ENCODE measurements at regions not wholly inside any gene's neighbourhood (a gene's known extent, or its start where the extent isn't known, plus 50 kb on each side); places are given as distances from the start of the nearest gene placed in this dataset.

GRCh38 chr16:9275816-9276354 lies 184.4 kb downstream of the HAPSTR1 start:
- H3K27me3 Mint-ChIP-seq: peaks cover 12% of the 10 kb centered on the region
- no peak overlapping the region for H3K27ac Mint-ChIP-seq
- no peaks in the 10 kb centered on the region for H3K36me3 Mint-ChIP-seq (ENCODE audit: low read depth)
- no peaks in the 10 kb centered on the region for H3K4me1 Mint-ChIP-seq
- H3K4me3 Mint-ChIP-seq: no peak overlapping the region
- peaks cover 4% of the 10 kb centered on the region for H3K9me3 Mint-ChIP-seq
- no peak for ATAC-seq (replicated peaks)

- no peaks in the 10 kb centered on the region for H3K36me3 Mint-ChIP-seq (ENCODE audit: low read depth)
- H3K4me3 Mint-ChIP-seq: no peak overlapping the region
- peaks cover 4% of the 10 kb centered on the region for H3K9me3 Mint-ChIP-seq
- peaks cover 3% of the 10 kb centered on the region for H3K4me1 Mint-ChIP-seq
- peaks cover 8% of the 10 kb centered on the region for H3K27me3 Mint-ChIP-seq
- no peak overlapping the region for H3K27ac Mint-ChIP-seq
- no peak for ATAC-seq (replicated peaks)
These were observed 188.0 kb downstream of the HAPSTR1 start for GRCh38 chr16:9279291-9280068.

GRCh38 chr16:9280069-9280466 lies 188.6 kb downstream of the HAPSTR1 start:
- Mint-ChIP-seq H3K9me3 (peaks cover 4% of the 10 kb centered on the region), H3K4me1 (peaks cover 3% of the 10 kb centered on the region), H3K27ac (no peak overlapping the region), H3K36me3 (ENCODE audit: low read depth) (no peaks in the 10 kb centered on the region), H3K4me3 (no peak overlapping the region), H3K27me3 (peaks cover 8% of the 10 kb centered on the region)
- no peak for ATAC-seq (replicated peaks)

- no peaks in the 10 kb centered on the region for H3K36me3 Mint-ChIP-seq (ENCODE audit: low read depth)
- H3K9me3 Mint-ChIP-seq: peaks cover 4% of the 10 kb centered on the region
- peaks cover 8% of the 10 kb centered on the region for H3K4me1 Mint-ChIP-seq
- H3K27ac Mint-ChIP-seq: no peak overlapping the region
- H3K27me3 Mint-ChIP-seq: peaks cover 3% of the 10 kb centered on the region
- H3K4me3 Mint-ChIP-seq: no peak overlapping the region
- ATAC-seq (replicated peaks): no peak
These were observed 195.5 kb downstream of the HAPSTR1 start for GRCh38 chr16:9286930-9287329.

- Mint-ChIP-seq H3K27me3 (no peaks in the 10 kb centered on the region), H3K27ac (no peak overlapping the region), H3K9me3 (no peaks in the 10 kb centered on the region), H3K4me1 (no peaks in the 10 kb centered on the region), H3K4me3 (no peak overlapping the region), H3K36me3 (ENCODE audit: low read depth) (no peaks in the 10 kb centered on the region)
- ATAC-seq (replicated peaks): no peak
These were observed 204.8 kb downstream of the HAPSTR1 start for GRCh38 chr16:9296271-9296590.

GRCh38 chr16:9297437-9298113 lies 206.1 kb downstream of the HAPSTR1 start:
- Mint-ChIP-seq H3K9me3 (peaks cover 2% of the 10 kb centered on the region), H3K27ac (no peak overlapping the region), H3K27me3 (no peaks in the 10 kb centered on the region), H3K4me3 (no peak overlapping the region), H3K4me1 (no peaks in the 10 kb centered on the region), H3K36me3 (ENCODE audit: low read depth) (no peaks in the 10 kb centered on the region)
- no peak for ATAC-seq (replicated peaks)

GRCh38 chr16:9300252-9300651 lies 208.8 kb downstream of the HAPSTR1 start:
- peaks cover 5% of the 10 kb centered on the region for H3K27me3 Mint-ChIP-seq
- no peaks in the 10 kb centered on the region for H3K4me1 Mint-ChIP-seq
- no peak overlapping the region for H3K4me3 Mint-ChIP-seq
- ATAC-seq (replicated peaks): no peak
- H3K9me3 Mint-ChIP-seq: peaks cover 5% of the 10 kb centered on the region
- no peaks in the 10 kb centered on the region for H3K36me3 Mint-ChIP-seq (ENCODE audit: low read depth)
- no peak overlapping the region for H3K27ac Mint-ChIP-seq

GRCh38 chr16:9302072-9302471 lies 210.6 kb downstream of the HAPSTR1 start:
- Mint-ChIP-seq H3K9me3 (peaks cover 5% of the 10 kb centered on the region), H3K27me3 (peaks cover 7% of the 10 kb centered on the region), H3K4me1 (no peaks in the 10 kb centered on the region), H3K27ac (no peak overlapping the region), H3K36me3 (ENCODE audit: low read depth) (no peaks in the 10 kb centered on the region), H3K4me3 (no peak overlapping the region)
- no peak for ATAC-seq (replicated peaks)

GRCh38 chr16:9306753-9307152 lies 215.3 kb downstream of the HAPSTR1 start:
- H3K27ac Mint-ChIP-seq: no peak overlapping the region
- no peak overlapping the region for H3K4me3 Mint-ChIP-seq
- H3K4me1 Mint-ChIP-seq: no peaks in the 10 kb centered on the region
- no peaks in the 10 kb centered on the region for H3K36me3 Mint-ChIP-seq (ENCODE audit: low read depth)
- peaks cover 7% of the 10 kb centered on the region for H3K27me3 Mint-ChIP-seq
- no peak for ATAC-seq (replicated peaks)
- peaks cover 5% of the 10 kb centered on the region for H3K9me3 Mint-ChIP-seq

GRCh38 chr16:9307446-9307845 lies 216.0 kb downstream of the HAPSTR1 start:
- no peaks in the 10 kb centered on the region for H3K4me1 Mint-ChIP-seq
- H3K36me3 Mint-ChIP-seq (ENCODE audit: low read depth): no peaks in the 10 kb centered on the region
- no peak for ATAC-seq (replicated peaks)
- H3K4me3 Mint-ChIP-seq: no peak overlapping the region
- peaks cover 7% of the 10 kb centered on the region for H3K27me3 Mint-ChIP-seq
- H3K27ac Mint-ChIP-seq: no peak overlapping the region
- H3K9me3 Mint-ChIP-seq: peaks cover 5% of the 10 kb centered on the region

GRCh38 chr16:9308356-9308801 lies 216.9 kb downstream of the HAPSTR1 start:
- ATAC-seq (replicated peaks): no peak
- Mint-ChIP-seq H3K4me1 (no peaks in the 10 kb centered on the region), H3K36me3 (ENCODE audit: low read depth) (no peaks in the 10 kb centered on the region), H3K9me3 (no peaks in the 10 kb centered on the region), H3K27me3 (peaks cover 7% of the 10 kb centered on the region), H3K4me3 (no peak overlapping the region), H3K27ac (no peak overlapping the region)

GRCh38 chr16:9308850-9309249 lies 217.4 kb downstream of the HAPSTR1 start:
- H3K27ac Mint-ChIP-seq: no peak overlapping the region
- no peak for ATAC-seq (replicated peaks)
- no peak overlapping the region for H3K4me3 Mint-ChIP-seq

GRCh38 chr16:9309844-9310243 lies 218.4 kb downstream of the HAPSTR1 start:
- no peak overlapping the region for H3K4me3 Mint-ChIP-seq
- no peaks in the 10 kb centered on the region for H3K9me3 Mint-ChIP-seq
- H3K4me1 Mint-ChIP-seq: no peaks in the 10 kb centered on the region
- no peak for ATAC-seq (replicated peaks)
- H3K27ac Mint-ChIP-seq: no peak overlapping the region
- peaks cover 3% of the 10 kb centered on the region for H3K27me3 Mint-ChIP-seq
- H3K36me3 Mint-ChIP-seq (ENCODE audit: low read depth): no peaks in the 10 kb centered on the region

More at GRCh38 chr16:9308850-9309249, 217.4 kb downstream of the HAPSTR1 start:
- no peaks in the 10 kb centered on the region for H3K36me3 Mint-ChIP-seq (ENCODE audit: low read depth)
- no peaks in the 10 kb centered on the region for H3K9me3 Mint-ChIP-seq
- H3K27me3 Mint-ChIP-seq: peaks cover 7% of the 10 kb centered on the region
- H3K4me1 Mint-ChIP-seq: no peaks in the 10 kb centered on the region

GRCh38 chr16:9311303-9311954 lies 220.0 kb downstream of the HAPSTR1 start:
- no peak overlapping the region for H3K4me3 Mint-ChIP-seq
- no peak for ATAC-seq (replicated peaks)
- no peaks in the 10 kb centered on the region for H3K27me3 Mint-ChIP-seq
- no peaks in the 10 kb centered on the region for H3K4me1 Mint-ChIP-seq
- no peaks in the 10 kb centered on the region for H3K9me3 Mint-ChIP-seq
- no peaks in the 10 kb centered on the region for H3K36me3 Mint-ChIP-seq (ENCODE audit: low read depth)
- no peak overlapping the region for H3K27ac Mint-ChIP-seq

GRCh38 chr16:9316008-9316407 lies 224.6 kb downstream of the HAPSTR1 start:
- ATAC-seq (replicated peaks): no peak
- no peak overlapping the region for H3K4me3 Mint-ChIP-seq
- peaks cover 12% of the 10 kb centered on the region for H3K9me3 Mint-ChIP-seq
- no peak overlapping the region for H3K27ac Mint-ChIP-seq
- H3K4me1 Mint-ChIP-seq: no peaks in the 10 kb centered on the region
- no peaks in the 10 kb centered on the region for H3K36me3 Mint-ChIP-seq (ENCODE audit: low read depth)
- peaks cover under 1% of the 10 kb centered on the region for H3K27me3 Mint-ChIP-seq
